ENCODE measurements at regions not wholly inside any gene's neighbourhood (a gene's known extent, or its start where the extent isn't known, plus 50 kb on each side); places are given as distances from the start of the nearest gene placed in this dataset.

- TF ChIP-seq CTCF (IDR thresholded peaks at IDR 0.05; ENCODE audit: low read depth, low read length), result no peak
- H3K4me3 ChIP-seq (ENCODE audit: low read depth, low read length), result no peak overlapping the region
Measured at GRCh38 chr5:159504857-159505304, 174.6 kb upstream of the IL12B start.

GRCh38 chr5:159507055-159507454 is 176.8 kb upstream of the IL12B start:
- H3K4me3 ChIP-seq (ENCODE audit: low read depth, low read length), result no peak overlapping the region
- TF ChIP-seq CTCF (IDR thresholded peaks at IDR 0.05; ENCODE audit: low read depth, low read length), result no peak

GRCh38 chr5:159507661-159508060 is 177.4 kb upstream of the IL12B start:
- H3K4me3 ChIP-seq (ENCODE audit: low read depth, low read length), result no peak overlapping the region
- TF ChIP-seq CTCF (IDR thresholded peaks at IDR 0.05; ENCODE audit: low read depth, low read length), result no peak

GRCh38 chr5:159508344-159508743 is 178.1 kb upstream of the IL12B start:
- TF ChIP-seq CTCF (IDR thresholded peaks at IDR 0.05; ENCODE audit: low read depth, low read length), result no peak
- H3K4me3 ChIP-seq (ENCODE audit: low read depth, low read length), result no peak overlapping the region

- TF ChIP-seq CTCF (IDR thresholded peaks at IDR 0.05; ENCODE audit: low read depth, low read length), result no peak
Measured at GRCh38 chr5:159509002-159509660, 178.8 kb upstream of the IL12B start.

GRCh38 chr5:159510282-159510681 is 180.0 kb upstream of the IL12B start:
- no peak for TF ChIP-seq CTCF (IDR thresholded peaks at IDR 0.05; ENCODE audit: low read depth, low read length)
- no peak overlapping the region for H3K4me3 ChIP-seq (ENCODE audit: low read depth, low read length)

More at GRCh38 chr5:159509002-159509660, 178.8 kb upstream of the IL12B start:
- no peak overlapping the region for H3K4me3 ChIP-seq (ENCODE audit: low read depth, low read length)

GRCh38 chr5:159511570-159511969 is 181.3 kb upstream of the IL12B start:
- no peak for TF ChIP-seq CTCF (IDR thresholded peaks at IDR 0.05; ENCODE audit: low read depth, low read length)
- no peak overlapping the region for H3K4me3 ChIP-seq (ENCODE audit: low read depth, low read length)
